ENCODE measurements at regions not wholly inside any gene's neighbourhood (a gene's known extent, or its start where the extent isn't known, plus 50 kb on each side); places are given as distances from the start of the nearest gene placed in this dataset.

DNA sequence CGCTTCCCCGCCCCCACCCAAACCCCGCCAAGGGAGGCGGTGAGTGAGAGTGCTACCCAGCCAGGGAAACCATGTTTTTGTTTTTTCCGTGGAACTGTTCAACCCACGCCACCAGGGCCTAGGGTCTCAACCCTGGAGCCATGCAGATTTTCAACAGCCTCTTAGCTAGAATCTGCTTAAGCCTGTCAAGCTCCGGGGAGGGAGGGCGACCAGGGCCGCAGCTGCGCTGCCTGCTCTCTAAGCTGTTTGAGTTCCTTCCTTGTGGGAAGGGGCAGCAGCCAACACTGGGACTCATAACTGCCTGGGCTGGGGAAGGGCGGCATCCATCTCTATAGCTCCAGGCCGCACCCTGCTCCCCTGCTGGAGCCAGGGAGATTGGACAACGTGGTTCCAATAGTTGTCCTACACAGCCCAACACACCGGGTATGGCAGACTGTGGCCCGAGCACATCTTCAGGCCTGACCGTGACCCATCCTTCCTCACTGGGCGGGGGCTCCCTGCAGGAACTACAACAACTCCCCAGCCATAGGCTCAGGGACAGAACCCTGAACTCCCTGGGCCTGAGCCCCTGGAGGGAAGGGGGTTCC is 1065.7 kb upstream of the MANEA start:
- TF ChIP-seq, protein P1, sequence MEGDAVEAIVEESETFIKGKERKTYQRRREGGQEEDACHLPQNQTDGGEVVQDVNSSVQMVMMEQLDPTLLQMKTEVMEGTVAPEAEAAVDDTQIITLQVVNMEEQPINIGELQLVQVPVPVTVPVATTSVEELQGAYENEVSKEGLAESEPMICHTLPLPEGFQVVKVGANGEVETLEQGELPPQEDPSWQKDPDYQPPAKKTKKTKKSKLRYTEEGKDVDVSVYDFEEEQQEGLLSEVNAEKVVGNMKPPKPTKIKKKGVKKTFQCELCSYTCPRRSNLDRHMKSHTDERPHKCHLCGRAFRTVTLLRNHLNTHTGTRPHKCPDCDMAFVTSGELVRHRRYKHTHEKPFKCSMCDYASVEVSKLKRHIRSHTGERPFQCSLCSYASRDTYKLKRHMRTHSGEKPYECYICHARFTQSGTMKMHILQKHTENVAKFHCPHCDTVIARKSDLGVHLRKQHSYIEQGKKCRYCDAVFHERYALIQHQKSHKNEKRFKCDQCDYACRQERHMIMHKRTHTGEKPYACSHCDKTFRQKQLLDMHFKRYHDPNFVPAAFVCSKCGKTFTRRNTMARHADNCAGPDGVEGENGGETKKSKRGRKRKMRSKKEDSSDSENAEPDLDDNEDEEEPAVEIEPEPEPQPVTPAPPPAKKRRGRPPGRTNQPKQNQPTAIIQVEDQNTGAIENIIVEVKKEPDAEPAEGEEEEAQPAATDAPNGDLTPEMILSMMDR (IDR thresholded peaks at IDR 0.05), result no peak
- ATAC-seq, result no peak
- DNase-seq, result peak in 1 of 4 donors; percentile 28

DNA sequence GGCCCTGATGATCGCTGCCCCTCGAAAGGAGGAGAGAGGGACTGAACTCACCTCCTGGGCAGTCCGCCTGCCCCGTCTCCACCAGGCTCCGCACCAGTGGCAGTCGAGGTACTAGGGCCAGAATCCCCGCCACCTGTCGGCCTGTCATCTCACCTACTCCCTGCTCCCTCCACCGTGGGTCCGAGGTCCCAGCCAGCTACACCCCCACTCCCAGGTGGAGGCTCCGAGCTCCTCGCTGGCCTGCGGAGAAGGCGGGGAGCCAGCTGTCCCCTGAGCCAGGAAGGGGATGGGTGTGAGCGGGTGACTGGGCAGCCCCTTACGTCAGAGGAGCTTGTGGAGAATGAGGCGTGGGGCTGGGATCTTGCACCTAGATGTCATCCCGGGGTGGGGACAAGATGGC is 1066.5 kb upstream of the MANEA start:
- intact Hi-C loops (cut with DNase I), result no loop called here
- no peak overlapping the region for H3K27ac ChIP-seq
- peak in 1 of 4 donors; percentile 37 for DNase-seq
- H3K4me1 ChIP-seq, result no peaks in the 10 kb centered on the region
- H3K9me3 ChIP-seq, result peaks cover 0 to 3% of the 10 kb centered on the region in 2 donors
- H3K36me3 ChIP-seq, result no peaks in the 10 kb centered on the region
- H3K4me3 ChIP-seq, result no peak overlapping the region
- TF ChIP-seq, protein P1 (IDR thresholded peaks at IDR 0.05), result no peak
- peaks cover 0 to 6% of the 10 kb centered on the region in 2 donors for H3K27me3 ChIP-seq
- ATAC-seq, result no peak

More for the DNA sequence above, 1065.7 kb upstream of the MANEA start:
- intact Hi-C loops (cut with DNase I), result no loop called here
- H3K27ac ChIP-seq, result no peak overlapping the region
- peaks cover 0 to 3% of the 10 kb centered on the region in 2 donors for H3K9me3 ChIP-seq
- no peaks in the 10 kb centered on the region for H3K36me3 ChIP-seq
- H3K4me3 ChIP-seq, result no peak overlapping the region
- peaks cover 0 to 6% of the 10 kb centered on the region in 2 donors for H3K27me3 ChIP-seq
- no peaks in the 10 kb centered on the region for H3K4me1 ChIP-seq

DNA sequence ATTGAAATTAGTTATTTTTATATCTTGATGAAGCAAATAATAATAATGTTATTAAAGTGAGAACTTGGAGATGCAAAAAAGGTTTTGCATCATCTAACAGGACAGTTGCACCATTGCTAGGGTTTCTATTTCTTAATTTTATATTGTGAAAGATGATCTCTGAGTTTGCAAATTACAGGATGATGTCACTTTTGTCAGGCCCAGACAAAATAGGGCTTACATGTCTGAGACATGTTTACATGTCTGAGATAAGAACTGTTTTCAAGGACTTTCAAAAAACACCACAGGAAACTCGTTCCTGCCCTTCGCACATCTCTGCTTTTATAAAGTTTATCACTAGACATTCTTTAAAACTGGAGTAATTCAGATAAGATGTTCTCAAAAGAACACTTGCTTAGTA is 1075.8 kb upstream of the MANEA start:
- intact Hi-C loops (cut with DNase I), result no loop called here
- no peaks in the 10 kb centered on the region for H3K9me3 ChIP-seq

DNA sequence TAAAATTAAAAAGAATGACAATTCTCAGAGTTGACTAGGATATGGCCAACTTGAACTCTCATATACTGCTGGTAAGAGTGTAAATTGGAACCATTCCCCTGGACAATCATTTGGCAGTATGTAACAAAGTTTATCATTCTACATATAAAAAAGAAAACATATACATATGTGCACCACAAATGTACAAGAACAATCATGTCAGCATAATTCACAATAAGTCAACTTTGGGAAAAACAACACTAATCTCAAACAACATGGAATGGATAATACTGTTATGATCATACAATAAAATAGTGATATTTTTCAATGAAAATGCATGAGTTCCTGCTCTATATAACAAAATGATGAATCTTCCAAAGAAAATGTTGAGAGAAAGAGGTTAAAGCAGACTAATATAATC is 1078.7 kb upstream of the EPHA7 start:
- intact Hi-C loops (cut with DNase I), result no loop called here
- TF ChIP-seq, protein P1 (IDR thresholded peaks at IDR 0.05), result no peak

More for the DNA sequence above, 1075.8 kb upstream of the MANEA start:
- DNase-seq (no peak), ATAC-seq (no peak)
- Histone ChIP-seq H3K27ac (no peak overlapping the region), H3K36me3 (no peaks in the 10 kb centered on the region), H3K4me1 (no peaks in the 10 kb centered on the region), H3K4me3 (no peak overlapping the region), H3K27me3 (no peaks in the 10 kb centered on the region)
- TF ChIP-seq, protein P1 (IDR thresholded peaks at IDR 0.05), result no peak

DNA sequence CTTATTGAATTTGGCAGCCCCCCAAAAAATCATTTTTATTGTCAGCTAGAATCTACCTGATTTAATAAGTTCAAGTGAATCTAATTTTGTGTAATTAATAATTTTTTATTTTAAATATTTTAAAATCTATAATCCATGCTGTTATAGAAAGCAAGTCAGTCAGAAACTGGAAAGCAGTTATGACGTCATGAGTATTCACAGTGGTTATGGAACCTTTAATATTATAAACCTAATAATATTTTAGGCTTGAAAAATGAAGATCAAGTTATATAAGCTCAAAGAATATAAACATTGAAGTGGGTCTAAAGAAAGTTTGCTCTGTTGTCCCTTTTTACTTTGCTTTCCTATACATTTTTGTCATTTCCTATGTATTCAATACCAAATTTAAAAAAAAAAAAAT is 1075.1 kb upstream of the EPHA7 start:
- no peak for ATAC-seq
- no peaks in the 10 kb centered on the region for H3K4me1 ChIP-seq
- no peak for DNase-seq
- intact Hi-C loops (cut with DNase I), result no loop called here
- H3K27me3 ChIP-seq, result no peaks in the 10 kb centered on the region
- H3K36me3 ChIP-seq, result no peaks in the 10 kb centered on the region
- no peaks in the 10 kb centered on the region for H3K9me3 ChIP-seq
- TF ChIP-seq, protein P1 (IDR thresholded peaks at IDR 0.05), result no peak
- H3K27ac ChIP-seq, result no peak overlapping the region
- H3K4me3 ChIP-seq, result no peak overlapping the region

More for the DNA sequence above, 1078.7 kb upstream of the EPHA7 start:
- Histone ChIP-seq H3K27ac (no peak overlapping the region), H3K4me3 (no peak overlapping the region), H3K36me3 (no peaks in the 10 kb centered on the region), H3K9me3 (no peaks in the 10 kb centered on the region), H3K27me3 (no peaks in the 10 kb centered on the region), H3K4me1 (no peaks in the 10 kb centered on the region)
- no peak for DNase-seq
- no peak for ATAC-seq
